Tibial nerve (tissue), 4 donors: ENCODE measurements at regions not wholly inside any gene's neighbourhood (a gene's known extent, or its start where the extent isn't known, plus 50 kb on each side); places are given as distances from the start of the nearest gene placed in this dataset.

Experiments
- DNase-seq, 2 donors: peaks; one replicate each; pipeline ENCODE4 v3.0.0-alpha.2; 2019; ENCODE audit warnings: low spot score in 2 of 2
- H3K27ac ChIP-seq, 4 donors: fragments of 200-600 bp; sonication (generic) in 3 of 4; one replicate each; pipeline ENCODE4 v1.5.1; 2017 to 2019; ENCODE audit warnings: mild to moderate bottlenecking in 1 of 4
- H3K27me3 ChIP-seq, 2 donors: fragments of 200-600 bp; sonication (generic) in 1 of 2; one replicate each; pipeline versions ENCODE4 v1.5.1 to v1.6.0; 2017 to 2019
- H3K36me3 ChIP-seq, 3 donors: fragments of 200-600 bp; sonication (generic); one replicate each; pipeline ENCODE4 v1.5.1; 2018 to 2019
- H3K4me1 ChIP-seq, 4 donors: fragments of 200-600 bp; sonication (generic) in 3 of 4; one replicate each; pipeline ENCODE4 v1.5.1; 2017 to 2019
- H3K4me3 ChIP-seq, 4 donors: fragments of 200-600 bp; sonication (generic) in 3 of 4; one replicate each; pipeline ENCODE4 v1.5.1; 2017 to 2019; ENCODE audit warnings: mild to moderate bottlenecking in 1 of 4, moderate library complexity in 1 of 4
- H3K9me3 ChIP-seq, 4 donors: fragments of 200-600 bp; sonication (generic) in 3 of 4; one replicate each; pipeline ENCODE4 v1.5.1; 2017 to 2019
- EP300 ChIP-seq, 2 donors: sonication (generic); formaldehyde crosslinking; IDR thresholded peaks; one replicate each; pipeline ENCODE4 v1.6.1; 2017; ENCODE audit warnings: antibody characterized with exemption in 2 of 2, mild to moderate bottlenecking in 1 of 2
- POLR2A ChIP-seq, 2 donors: fragments of 450-650 bp; IDR thresholded peaks; one replicate each; pipeline ENCODE4 v1.6.1; 2017; ENCODE audit warnings: antibody characterized with exemption in 2 of 2, mild to moderate bottlenecking in 2 of 2, moderate library complexity in 2 of 2
- WGBS, 2 donors: methylation state at CpG; one replicate each; pipeline ENCODE4 v1.1.5; 2018; 5-methylcytosine and 5-hydroxymethylcytosine counted together
- TF ChIP-seq, protein P1 (sequence below), 5 experiments: fragments of 200-600 bp in 3 of 5; fragments of 450-650 bp in 2 of 5; sonication (generic) in 3 of 5; IDR thresholded peaks; one replicate each; pipeline ENCODE4 v1.5.1; 2016 to 2019; ENCODE audit warnings: antibody characterized with exemption in 5 of 5, mild to moderate bottlenecking in 3 of 5, moderate library complexity in 2 of 5

DNA sequence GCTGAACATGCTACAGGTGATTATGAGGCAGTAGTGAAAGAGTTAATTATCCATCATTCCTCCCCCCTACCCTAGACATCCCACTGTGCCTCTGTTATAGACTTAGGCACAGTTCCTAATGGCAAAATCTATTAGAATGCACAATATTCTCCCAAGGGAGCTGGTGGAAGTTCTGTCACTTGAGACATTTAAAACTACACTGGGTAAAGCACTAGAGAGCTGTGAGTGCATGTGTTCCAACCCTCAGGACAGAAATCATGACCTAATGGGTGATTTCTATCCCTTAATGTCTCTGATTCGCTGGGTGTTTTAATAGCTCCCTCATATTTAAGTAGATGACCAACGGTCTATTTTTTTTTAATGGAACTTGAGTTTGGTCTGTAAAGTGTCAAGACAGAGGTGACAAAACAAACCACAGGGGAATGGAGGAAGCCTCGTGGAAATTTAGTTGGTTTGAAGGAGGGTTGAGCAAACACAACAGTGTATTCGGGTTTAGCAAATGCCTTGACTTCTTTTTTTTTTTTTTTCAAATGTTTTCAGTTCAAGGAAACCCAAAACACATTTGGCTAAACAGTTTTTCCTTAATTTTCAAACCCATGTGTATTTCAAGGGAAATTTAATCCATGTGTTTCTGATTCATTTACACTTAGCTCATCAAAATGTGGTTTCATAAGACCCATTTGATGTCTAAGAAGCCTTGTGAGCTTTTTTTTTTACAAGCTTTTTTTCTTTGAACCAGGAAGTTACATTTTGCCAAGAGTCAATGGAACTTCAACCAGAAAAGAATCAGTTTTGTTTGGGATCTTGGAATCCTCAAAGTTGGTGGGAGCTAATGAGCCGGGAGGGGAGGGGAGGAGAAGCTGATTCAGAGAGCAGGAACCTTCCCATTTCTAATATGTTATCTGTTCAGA is 665.1 kb upstream of the ZEB2 start:
- Histone ChIP-seq H3K4me3 (no peak overlapping the region), H3K9me3 (no peaks in the 10 kb centered on the region), H3K27me3 (no peaks in the 10 kb centered on the region), H3K36me3 (no peaks in the 10 kb centered on the region), H3K4me1 (peaks cover 0 to 28% (median 1%) of the 10 kb centered on the region in 4 donors), H3K27ac (peak overlapping the region in 2 of 4 donors; percentile 31 to 58)
- TF ChIP-seq POLR2A (IDR thresholded peaks at IDR 0.05), result no peak
- TF ChIP-seq, protein P1, sequence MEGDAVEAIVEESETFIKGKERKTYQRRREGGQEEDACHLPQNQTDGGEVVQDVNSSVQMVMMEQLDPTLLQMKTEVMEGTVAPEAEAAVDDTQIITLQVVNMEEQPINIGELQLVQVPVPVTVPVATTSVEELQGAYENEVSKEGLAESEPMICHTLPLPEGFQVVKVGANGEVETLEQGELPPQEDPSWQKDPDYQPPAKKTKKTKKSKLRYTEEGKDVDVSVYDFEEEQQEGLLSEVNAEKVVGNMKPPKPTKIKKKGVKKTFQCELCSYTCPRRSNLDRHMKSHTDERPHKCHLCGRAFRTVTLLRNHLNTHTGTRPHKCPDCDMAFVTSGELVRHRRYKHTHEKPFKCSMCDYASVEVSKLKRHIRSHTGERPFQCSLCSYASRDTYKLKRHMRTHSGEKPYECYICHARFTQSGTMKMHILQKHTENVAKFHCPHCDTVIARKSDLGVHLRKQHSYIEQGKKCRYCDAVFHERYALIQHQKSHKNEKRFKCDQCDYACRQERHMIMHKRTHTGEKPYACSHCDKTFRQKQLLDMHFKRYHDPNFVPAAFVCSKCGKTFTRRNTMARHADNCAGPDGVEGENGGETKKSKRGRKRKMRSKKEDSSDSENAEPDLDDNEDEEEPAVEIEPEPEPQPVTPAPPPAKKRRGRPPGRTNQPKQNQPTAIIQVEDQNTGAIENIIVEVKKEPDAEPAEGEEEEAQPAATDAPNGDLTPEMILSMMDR (IDR thresholded peaks at IDR 0.05), result no peak
- no peak for TF ChIP-seq EP300 (IDR thresholded peaks at IDR 0.05)
- 45 to 51% methylated on average over 5 of the region's 5 CpGs for WGBS, 2 donors
- no peak for DNase-seq

DNA sequence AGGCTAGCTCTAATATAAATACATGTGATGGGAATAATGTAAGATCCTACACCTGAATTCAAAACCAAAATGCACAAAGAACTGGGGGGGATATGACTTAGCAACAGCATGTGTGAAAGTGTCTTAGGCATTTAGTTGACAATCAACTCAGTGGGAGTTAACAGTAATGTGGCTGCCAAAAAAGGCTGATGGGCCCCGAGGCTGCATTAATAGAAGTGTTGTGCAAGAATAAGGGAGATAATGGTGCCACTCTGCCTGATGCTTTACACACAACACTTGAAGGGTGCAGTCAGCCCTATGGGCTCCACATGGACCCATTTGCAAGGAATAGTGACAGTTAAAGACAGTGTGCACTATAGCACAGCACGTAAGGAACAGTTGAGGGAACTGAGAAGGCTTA is 649.4 kb upstream of the ZEB2 start:
- no peaks in the 10 kb centered on the region for H3K36me3 ChIP-seq
- no peak overlapping the region for H3K27ac ChIP-seq
- H3K4me3 ChIP-seq, result no peak overlapping the region
- H3K4me1 ChIP-seq, result peaks cover 0 to 10% (median 0%) of the 10 kb centered on the region in 4 donors
- TF ChIP-seq POLR2A (IDR thresholded peaks at IDR 0.05) (no peak), EP300 (IDR thresholded peaks at IDR 0.05) (no peak)
- TF ChIP-seq, protein P1 (IDR thresholded peaks at IDR 0.05), result no peak
- DNase-seq, result no peak
- H3K27me3 ChIP-seq, result no peaks in the 10 kb centered on the region
- WGBS, 2 donors, result 73 to 77% methylated on average over 2 of the region's 2 CpGs
- no peaks in the 10 kb centered on the region for H3K9me3 ChIP-seq

DNA sequence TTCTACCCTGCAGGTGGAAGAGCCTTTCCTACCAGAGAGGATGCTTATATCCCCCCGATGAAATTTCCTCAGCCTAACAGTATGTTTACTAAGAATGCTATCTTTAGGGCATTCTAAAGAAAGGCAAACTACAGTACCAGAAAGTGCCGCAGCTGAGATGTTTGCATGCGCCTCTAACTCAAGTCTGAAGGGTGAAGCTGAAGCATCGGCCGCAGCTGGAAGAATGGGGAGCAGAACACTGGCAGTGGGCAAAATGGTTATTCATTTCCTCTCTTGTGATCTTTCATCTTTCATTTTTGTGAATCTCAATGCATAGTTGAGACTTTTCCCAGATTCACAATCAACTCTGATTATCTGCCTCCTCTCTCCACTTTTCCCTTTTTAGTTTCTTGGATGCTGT is 648.2 kb upstream of the ZEB2 start:
- DNase-seq, result no peak
- no peak for TF ChIP-seq EP300 (IDR thresholded peaks at IDR 0.05)
- no peak for TF ChIP-seq POLR2A (IDR thresholded peaks at IDR 0.05)
- TF ChIP-seq, protein P1 (IDR thresholded peaks at IDR 0.05), result no peak
- Histone ChIP-seq H3K4me3 (no peak overlapping the region), H3K27ac (no peak overlapping the region), H3K36me3 (no peaks in the 10 kb centered on the region), H3K27me3 (no peaks in the 10 kb centered on the region), H3K4me1 (peaks cover 0 to 10% (median 0%) of the 10 kb centered on the region in 4 donors), H3K9me3 (no peaks in the 10 kb centered on the region)
- 74% methylated on average over 5 of the region's 5 CpGs for WGBS, 2 donors

DNA sequence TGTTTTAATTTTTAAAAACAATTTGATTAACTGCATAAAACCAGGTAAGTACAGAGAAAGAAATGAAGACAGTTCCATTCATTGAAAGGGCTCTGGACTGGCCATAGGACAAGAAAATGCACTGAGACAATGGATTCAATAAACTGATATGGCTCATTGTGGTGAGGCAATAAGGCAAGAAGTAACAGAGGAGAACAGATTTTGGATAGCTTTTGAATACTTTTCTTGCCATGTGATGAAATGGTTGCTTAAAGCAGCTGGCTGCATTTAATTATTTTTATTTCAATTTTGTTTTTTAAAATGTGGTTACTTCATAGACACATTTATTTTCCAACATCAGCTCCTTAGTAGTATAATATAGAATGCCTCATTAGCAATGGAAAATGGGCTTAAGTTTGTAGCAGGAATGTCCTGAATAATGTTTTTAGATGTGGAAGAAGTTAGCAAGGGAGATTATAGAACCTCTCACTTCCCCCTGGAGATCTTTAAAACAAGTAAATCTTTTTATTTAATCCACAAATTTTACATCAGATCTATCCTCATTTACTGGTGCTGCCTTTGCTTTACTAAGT is 646.9 kb upstream of the ZEB2 start:
- DNase-seq, result no peak
- H3K27ac ChIP-seq, result no peak overlapping the region
- H3K27me3 ChIP-seq, result no peaks in the 10 kb centered on the region
- no peaks in the 10 kb centered on the region for H3K36me3 ChIP-seq
- TF ChIP-seq EP300 (IDR thresholded peaks at IDR 0.05) (no peak), POLR2A (IDR thresholded peaks at IDR 0.05) (no peak)
- TF ChIP-seq, protein P1 (IDR thresholded peaks at IDR 0.05), result no peak
- H3K9me3 ChIP-seq, result no peaks in the 10 kb centered on the region
- H3K4me3 ChIP-seq, result no peak overlapping the region
- peaks cover 0 to 10% (median 0%) of the 10 kb centered on the region in 4 donors for H3K4me1 ChIP-seq

DNA sequence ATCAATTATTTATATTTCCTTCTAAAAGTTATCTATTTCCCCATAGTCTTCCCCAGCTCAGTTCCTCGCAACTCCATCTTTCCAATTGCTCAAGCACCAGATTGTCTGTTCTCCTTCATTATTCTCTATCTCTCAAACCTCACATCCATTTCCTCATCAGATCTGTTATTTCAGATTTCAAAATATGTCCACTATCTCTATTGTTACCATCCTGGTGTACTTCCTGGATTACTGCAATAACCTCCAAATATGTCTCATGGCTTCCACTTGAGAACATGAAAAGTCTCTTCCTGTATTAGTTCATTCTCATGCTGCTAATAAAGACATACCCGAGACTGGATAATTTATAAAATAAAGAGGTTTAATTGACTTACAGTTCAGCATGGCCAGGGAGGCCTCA is 641.7 kb upstream of the ZEB2 start:
- no peak for DNase-seq

More for the DNA sequence above, 641.7 kb upstream of the ZEB2 start:
- Histone ChIP-seq H3K36me3 (no peaks in the 10 kb centered on the region), H3K27me3 (no peaks in the 10 kb centered on the region), H3K4me1 (peaks cover 0 to 27% (median 6%) of the 10 kb centered on the region in 4 donors), H3K4me3 (no peak overlapping the region), H3K27ac (no peak overlapping the region), H3K9me3 (no peaks in the 10 kb centered on the region)
- TF ChIP-seq, protein P1 (IDR thresholded peaks at IDR 0.05), result no peak
- TF ChIP-seq EP300 (IDR thresholded peaks at IDR 0.05) (no peak), POLR2A (IDR thresholded peaks at IDR 0.05) (no peak)
- 83 to 89% methylated on average over 2 of the region's 2 CpGs for WGBS, 2 donors
